ENCODE measurements at regions not wholly inside any gene's neighbourhood (a gene's known extent, or its start where the extent isn't known, plus 50 kb on each side); places are given as distances from the start of the nearest gene placed in this dataset.

DNA sequence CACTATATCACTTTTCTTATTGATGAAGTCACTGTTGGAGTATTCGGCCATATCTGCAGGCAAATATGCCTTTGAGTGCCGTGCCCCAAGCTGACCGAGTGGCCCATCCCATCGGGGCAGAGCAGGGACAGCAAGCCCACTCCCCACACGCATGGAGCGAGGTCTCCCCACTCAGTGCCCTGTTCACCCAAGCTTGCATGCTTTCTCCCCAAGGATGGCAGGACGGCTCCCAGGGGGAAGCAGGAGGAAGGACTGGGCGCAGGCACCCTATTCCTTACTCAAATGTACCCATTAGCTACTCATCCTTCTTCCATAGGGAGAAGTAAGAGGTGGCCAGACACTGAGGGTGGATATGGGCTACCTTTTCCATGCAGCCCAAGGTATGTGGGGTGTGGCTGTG is 309.0 kb downstream of the IRX1 start:
- TF ChIP-seq, protein P1, sequence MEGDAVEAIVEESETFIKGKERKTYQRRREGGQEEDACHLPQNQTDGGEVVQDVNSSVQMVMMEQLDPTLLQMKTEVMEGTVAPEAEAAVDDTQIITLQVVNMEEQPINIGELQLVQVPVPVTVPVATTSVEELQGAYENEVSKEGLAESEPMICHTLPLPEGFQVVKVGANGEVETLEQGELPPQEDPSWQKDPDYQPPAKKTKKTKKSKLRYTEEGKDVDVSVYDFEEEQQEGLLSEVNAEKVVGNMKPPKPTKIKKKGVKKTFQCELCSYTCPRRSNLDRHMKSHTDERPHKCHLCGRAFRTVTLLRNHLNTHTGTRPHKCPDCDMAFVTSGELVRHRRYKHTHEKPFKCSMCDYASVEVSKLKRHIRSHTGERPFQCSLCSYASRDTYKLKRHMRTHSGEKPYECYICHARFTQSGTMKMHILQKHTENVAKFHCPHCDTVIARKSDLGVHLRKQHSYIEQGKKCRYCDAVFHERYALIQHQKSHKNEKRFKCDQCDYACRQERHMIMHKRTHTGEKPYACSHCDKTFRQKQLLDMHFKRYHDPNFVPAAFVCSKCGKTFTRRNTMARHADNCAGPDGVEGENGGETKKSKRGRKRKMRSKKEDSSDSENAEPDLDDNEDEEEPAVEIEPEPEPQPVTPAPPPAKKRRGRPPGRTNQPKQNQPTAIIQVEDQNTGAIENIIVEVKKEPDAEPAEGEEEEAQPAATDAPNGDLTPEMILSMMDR (IDR thresholded peaks at IDR 0.05) = no peak
- no peak for TF ChIP-seq POLR2A (IDR thresholded peaks at IDR 0.05)
- no peak for TF ChIP-seq POLR2AphosphoS5 (IDR thresholded peaks at IDR 0.05; ENCODE audit: insufficient read depth in 1 of 2, low read depth in 1 of 2)
